Liver (tissue), 8 donors: ENCODE measurements at regions not wholly inside any gene's neighbourhood (a gene's known extent, or its start where the extent isn't known, plus 50 kb on each side); places are given as distances from the start of the nearest gene placed in this dataset.

Experiments used
- DNase-seq: peaks from one replicate; pipeline ENCODE4 v3.0.0-alpha.2; 2017; ENCODE audit warnings: low spot score
- H3K27ac ChIP-seq, 2 donors: one replicate each; pipeline ENCODE4 v1.7.0; 2013; ENCODE audit warnings: inconsistent platforms in 2 of 2, low read length in 2 of 2, control low read depth in 1 of 2, low read depth in 1 of 2, mild to moderate bottlenecking in 1 of 2
- H3K27me3 ChIP-seq, 4 donors: one replicate each; pipeline versions ENCODE4 v1.6.1 to v1.7.0; 2013; ENCODE audit warnings: low read length in 3 of 4, inconsistent platforms in 1 of 4, mild to moderate bottlenecking in 1 of 4, moderate library complexity in 1 of 4; ENCODE audit not compliant: control insufficient read depth in 4 of 4, insufficient read depth in 4 of 4
- H3K36me3 ChIP-seq, 4 donors: one replicate each; pipeline versions ENCODE4 v1.6.1 to v1.7.0; 2013; ENCODE audit warnings: low read length in 3 of 4, mild to moderate bottlenecking in 3 of 4, low read depth in 1 of 4, moderate library complexity in 1 of 4; ENCODE audit not compliant: control insufficient read depth in 4 of 4, insufficient read depth in 3 of 4
- H3K4me1 ChIP-seq, 4 donors: one replicate each; pipeline versions ENCODE4 v1.6.1 to v1.7.0; 2013; ENCODE audit warnings: low read length in 3 of 4, mild to moderate bottlenecking in 3 of 4, moderate library complexity in 1 of 4; ENCODE audit not compliant: control insufficient read depth in 4 of 4, insufficient read depth in 4 of 4
- H3K4me3 ChIP-seq, 3 donors: one replicate each; pipeline versions ENCODE4 v1.6.1 to v1.7.0; 2013; ENCODE audit warnings: low read length in 3 of 3, control low read depth in 1 of 3, low read depth in 1 of 3, mild to moderate bottlenecking in 1 of 3
- H3K9ac ChIP-seq, 2 donors: one replicate each; pipeline ENCODE4 v1.7.0; 2013; ENCODE audit warnings: low read length in 2 of 2, mild to moderate bottlenecking in 2 of 2, moderate library complexity in 2 of 2, control low read depth in 1 of 2, low read depth in 1 of 2
- H3K9me3 ChIP-seq, 4 donors: one replicate each; pipeline versions ENCODE4 v1.6.1 to v1.7.0; 2013; ENCODE audit warnings: low read length in 3 of 4; ENCODE audit not compliant: control insufficient read depth in 4 of 4
- ATF3 ChIP-seq: IDR thresholded peaks from 2 replicates; pipeline ENCODE4 v1.6.1; 2016; ENCODE audit warnings: antibody characterized with exemption
- EGR1 ChIP-seq, 2 donors: IDR thresholded peaks; 2 replicates each; pipeline ENCODE4 v1.6.1; 2016 to 2018; ENCODE audit warnings: antibody characterized with exemption in 2 of 2, low read depth in 2 of 2
- FOXA1 ChIP-seq: IDR thresholded peaks from 2 replicates; pipeline ENCODE4 v1.6.1; 2016; ENCODE audit warnings: antibody characterized with exemption
- FOXA2 ChIP-seq: IDR thresholded peaks from 2 replicates; pipeline ENCODE4 v1.6.1; 2016; ENCODE audit warnings: antibody characterized with exemption
- GABPA ChIP-seq, 2 donors: IDR thresholded peaks in 1 of 2; conservative IDR thresholded peaks in 1 of 2; 2 replicates each; pipeline ENCODE4 v1.6.1; 2016; ENCODE audit warnings: antibody characterized with exemption in 2 of 2, mild to moderate bottlenecking in 1 of 2, moderate library complexity in 1 of 2
- HNF4A ChIP-seq, 2 donors: conservative IDR thresholded peaks; 2 replicates each; pipeline ENCODE4 v1.6.1; 2016; ENCODE audit warnings: antibody characterized with exemption in 2 of 2, mild to moderate bottlenecking in 2 of 2
- HNF4G ChIP-seq: IDR thresholded peaks from 2 replicates; pipeline ENCODE4 v1.6.1; 2016; ENCODE audit warnings: antibody characterized with exemption
- JUND ChIP-seq, 2 donors: IDR thresholded peaks; 2 replicates each; pipeline ENCODE4 v1.6.1; 2016; ENCODE audit warnings: antibody characterized with exemption in 2 of 2
- NR2F2 ChIP-seq: IDR thresholded peaks from 2 replicates; pipeline ENCODE4 v1.6.1; 2016; ENCODE audit warnings: antibody characterized with exemption
- RAD21 ChIP-seq, 2 donors: IDR thresholded peaks; 2 replicates each; pipeline ENCODE4 v1.6.1; 2016; ENCODE audit warnings: antibody characterized with exemption in 2 of 2, mild to moderate bottlenecking in 2 of 2
- REST ChIP-seq: IDR thresholded peaks from 2 replicates; pipeline ENCODE4 v1.6.1; 2016; ENCODE audit warnings: antibody characterized with exemption, mild to moderate bottlenecking
- RXRA ChIP-seq, 2 donors: IDR thresholded peaks; 2 replicates each; pipeline ENCODE4 v1.6.1; 2017 to 2018; ENCODE audit warnings: antibody characterized with exemption in 2 of 2, mild to moderate bottlenecking in 1 of 2
- SP1 ChIP-seq: IDR thresholded peaks from 2 replicates; pipeline ENCODE4 v1.6.1; 2018; ENCODE audit warnings: antibody characterized with exemption, mild to moderate bottlenecking
- TAF1 ChIP-seq: conservative IDR thresholded peaks from 2 replicates; pipeline ENCODE4 v1.6.1; 2016; ENCODE audit warnings: antibody characterized with exemption, mild to moderate bottlenecking
- YY1 ChIP-seq: IDR thresholded peaks from 2 replicates; pipeline ENCODE4 v1.6.1; 2016; ENCODE audit warnings: antibody characterized with exemption, mild to moderate bottlenecking
- ZBTB33 ChIP-seq: IDR thresholded peaks from 2 replicates; pipeline ENCODE4 v1.6.1; 2016; ENCODE audit warnings: antibody characterized with exemption
- WGBS: extraction: QIAGEN DNeasy Blood & Tissue Kit; methylation state at CpG from one replicate; pipeline ENCODE4 v1.1.7; 2013; 5-methylcytosine and 5-hydroxymethylcytosine counted together
- TF ChIP-seq, protein P1 (sequence below): IDR thresholded peaks from 2 replicates; pipeline ENCODE4 v1.6.1; 2016; ENCODE audit warnings: antibody characterized with exemption
- TF ChIP-seq, protein P2 (sequence below): fragments of 150-350 bp; IDR thresholded peaks from 2 replicates; pipeline ENCODE4 v1.5.1; 2017; ENCODE audit warnings: improper control_type of control experiment, low read depth, low read length; ENCODE audit not compliant: missing input control
- donor health status: healthy.
- donor health status: healthy.
- donor health status: healthy.
- donor health status: healthy.
- donor health status: healthy.

DNA sequence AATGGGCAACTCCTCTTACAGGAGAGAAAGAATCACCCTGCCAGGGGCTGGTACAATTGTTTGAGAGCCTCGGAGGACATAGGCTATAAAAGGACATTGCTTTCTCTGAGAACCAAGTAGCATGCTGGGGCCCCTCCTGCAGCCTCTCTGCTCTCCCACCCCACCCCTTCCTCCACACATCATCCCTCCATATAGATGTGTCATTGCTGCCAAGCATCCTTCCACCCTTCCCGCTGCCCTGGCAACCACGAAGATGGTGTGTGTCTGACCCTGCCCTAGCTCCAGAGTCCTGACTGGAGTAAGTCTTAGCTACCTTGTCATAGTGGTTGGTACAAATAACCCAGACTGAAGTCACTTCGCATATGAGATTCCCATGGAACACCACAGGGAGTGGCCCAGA lies 129.7 kb downstream of the SNX5 start (continued):
- TF ChIP-seq REST (no peak), FOXA2 (no peak), GABPA (IDR thresholded peaks at IDR 0.05 in 1 of 2, conservative IDR thresholded peaks at IDR 0.05 in 1 of 2) (no peak)

DNA sequence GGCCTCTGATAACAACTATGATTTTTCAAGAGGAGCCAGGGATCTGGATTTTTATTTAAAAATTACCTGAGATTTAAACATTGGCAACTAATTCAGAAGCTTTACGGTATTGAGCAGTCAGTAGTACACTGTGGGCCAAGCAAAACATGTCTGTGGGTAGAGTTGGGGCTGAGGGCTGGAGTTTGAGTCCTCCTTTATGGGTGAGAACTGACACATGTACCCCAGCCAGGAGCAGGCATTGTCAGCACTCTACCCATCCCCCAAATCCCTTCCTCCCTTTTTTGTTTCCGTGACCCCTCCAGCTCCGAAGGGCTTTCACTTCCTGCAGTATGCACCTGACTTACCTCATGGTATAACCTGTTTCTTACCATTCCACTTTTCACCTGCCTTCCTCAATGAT lies 131.4 kb downstream of the SNX5 start:
- Histone ChIP-seq H3K4me1 (peaks cover 0 to 4% (median 0%) of the 10 kb centered on the region in 4 donors), H3K9me3 (no peaks in the 10 kb centered on the region), H3K4me3 (no peak overlapping the region), H3K36me3 (no peaks in the 10 kb centered on the region), H3K27me3 (no peaks in the 10 kb centered on the region), H3K27ac (no peak overlapping the region), H3K9ac (no peak overlapping the region)
- TF ChIP-seq NR2F2 (no peak), TAF1 (no peak), YY1 (no peak), ZBTB33 (no peak), JUND (IDR thresholded peaks at IDR 0.05) (no peak), HNF4G (no peak), EGR1 (IDR thresholded peaks at IDR 0.05; ENCODE audit: low read depth in 2 of 2) (no peak), ATF3 (no peak), SP1 (no peak), REST (no peak), RAD21 (IDR thresholded peaks at IDR 0.05) (no peak), HNF4A (conservative IDR thresholded peaks at IDR 0.05) (no peak), FOXA1 (no peak), FOXA2 (no peak), RXRA (IDR thresholded peaks at IDR 0.05) (no peak), GABPA (IDR thresholded peaks at IDR 0.05 in 1 of 2, conservative IDR thresholded peaks at IDR 0.05 in 1 of 2) (no peak)
- TF ChIP-seq, protein P1, sequence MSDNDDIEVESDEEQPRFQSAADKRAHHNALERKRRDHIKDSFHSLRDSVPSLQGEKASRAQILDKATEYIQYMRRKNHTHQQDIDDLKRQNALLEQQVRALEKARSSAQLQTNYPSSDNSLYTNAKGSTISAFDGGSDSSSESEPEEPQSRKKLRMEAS, result no peak
- TF ChIP-seq, protein P2, sequence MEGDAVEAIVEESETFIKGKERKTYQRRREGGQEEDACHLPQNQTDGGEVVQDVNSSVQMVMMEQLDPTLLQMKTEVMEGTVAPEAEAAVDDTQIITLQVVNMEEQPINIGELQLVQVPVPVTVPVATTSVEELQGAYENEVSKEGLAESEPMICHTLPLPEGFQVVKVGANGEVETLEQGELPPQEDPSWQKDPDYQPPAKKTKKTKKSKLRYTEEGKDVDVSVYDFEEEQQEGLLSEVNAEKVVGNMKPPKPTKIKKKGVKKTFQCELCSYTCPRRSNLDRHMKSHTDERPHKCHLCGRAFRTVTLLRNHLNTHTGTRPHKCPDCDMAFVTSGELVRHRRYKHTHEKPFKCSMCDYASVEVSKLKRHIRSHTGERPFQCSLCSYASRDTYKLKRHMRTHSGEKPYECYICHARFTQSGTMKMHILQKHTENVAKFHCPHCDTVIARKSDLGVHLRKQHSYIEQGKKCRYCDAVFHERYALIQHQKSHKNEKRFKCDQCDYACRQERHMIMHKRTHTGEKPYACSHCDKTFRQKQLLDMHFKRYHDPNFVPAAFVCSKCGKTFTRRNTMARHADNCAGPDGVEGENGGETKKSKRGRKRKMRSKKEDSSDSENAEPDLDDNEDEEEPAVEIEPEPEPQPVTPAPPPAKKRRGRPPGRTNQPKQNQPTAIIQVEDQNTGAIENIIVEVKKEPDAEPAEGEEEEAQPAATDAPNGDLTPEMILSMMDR, result no peak
- DNase-seq, result no peak
- WGBS, result 89% methylated on average over 3 of the region's 3 CpGs
